A549 (cell line): ENCODE measurements at regions not wholly inside any gene's neighbourhood (a gene's known extent, or its start where the extent isn't known, plus 50 kb on each side); places are given as distances from the start of the nearest gene placed in this dataset.

Experiments
- ATAC-seq, 2 experiments: fragments of 200-7000 bp in 1 of 2; fragments of >200 bp in 1 of 2; cut with Nextera tagmentation in 1 of 2; cut with Tn5 transposase in 1 of 2; 3 replicates each; pipeline versions ENCODE4 v1.8.0 to v1.9.1; 2018 to 2020; ENCODE audit warnings: mild to moderate bottlenecking in 1 of 2, moderate library complexity in 1 of 2
- CTCF ChIA-PET: fragments of 300-600 bp; sonication (Branson Sonifier 250); formaldehyde crosslinking; extraction: SDS; loops from one replicate; lab custom pipeline; 2021; ENCODE audit warnings: antibody characterized with exemption, inconsistent platforms; lab: Yijun Ruan, JAX
- POLR2A ChIA-PET: fragments of 350-600 bp; formaldehyde crosslinking; extraction: SDS; loops from one replicate; lab custom pipeline; 2021; ENCODE audit warnings: antibody characterized with exemption, inconsistent platforms; lab: Yijun Ruan, JAX
- DNase-seq, 2 experiments: peaks; one replicate each; pipeline versions ENCODE4 v3.0.0 to v3.0.0-alpha.2; 2011 to 2016; ENCODE audit warnings: low read depth in 1 of 2, low spot score in 1 of 2
- FAIRE-seq: peaks from 2 replicates; lab custom pipeline; 2011; peaks lifted over from hg19 to GRCh38; lab: Jason Lieb, UNC
- H3K27ac ChIP-seq, 2 experiments: fragments of >200 bp; sonication (Bioruptor Twin); formaldehyde crosslinking; 3 replicates each; pipeline ENCODE4 v1.5.1; 2016 to 2017
- H3K4me1 ChIP-seq: fragments of >200 bp; sonication (Bioruptor Twin); formaldehyde crosslinking; 3 replicates; pipeline ENCODE4 v1.6.1; 2016
- H3K4me2 ChIP-seq: fragments of >200 bp; sonication (Bioruptor Twin); formaldehyde crosslinking; 3 replicates; pipeline ENCODE4 v1.6.1; 2016
- H3K4me3 ChIP-seq: fragments of >200 bp; sonication (Bioruptor Twin); formaldehyde crosslinking; 3 replicates; pipeline ENCODE4 v1.5.1; 2016
- H3K9me3 ChIP-seq: fragments of >200 bp; sonication (Bioruptor Twin); formaldehyde crosslinking; 3 replicates; pipeline ENCODE4 v1.6.1; 2016
- ATOH8 ChIP-seq: fragments of 250-450 bp; sonication (Bioruptor Pico); IDR thresholded peaks from 2 replicates; pipeline ENCODE4 v1.5.0; 2020; ENCODE audit warnings: low read depth, mild to moderate bottlenecking, moderate library complexity
- BCL3 ChIP-seq: fragments of >200 bp; sonication (Bioruptor Twin); formaldehyde crosslinking; IDR thresholded peaks from 3 replicates; pipeline ENCODE4 v1.6.1; 2016
- CHD2 ChIP-seq: fragments of 150-350 bp; IDR thresholded peaks from 2 replicates; pipeline ENCODE4 v1.6.1; 2014; ENCODE audit warnings: low read length; ENCODE audit not compliant: partially characterized antibody
- CTCF ChIP-seq: fragments of >200 bp; sonication (Bioruptor Twin); formaldehyde crosslinking; IDR thresholded peaks from 3 replicates; pipeline ENCODE4 v1.5.1; 2016
- EHF ChIP-seq: fragments of 250-450 bp; sonication (Bioruptor Pico); IDR thresholded peaks from 2 replicates; pipeline ENCODE4 v1.5.0; 2020; ENCODE audit warnings: mild to moderate bottlenecking
- EHMT2 ChIP-seq: fragments of 200-600 bp; sonication (generic); IDR thresholded peaks from 2 replicates; pipeline ENCODE4 v1.6.1; 2016; ENCODE audit warnings: antibody characterized with exemption, low read depth, mild to moderate bottlenecking, moderate library complexity
- FOXS1 ChIP-seq: fragments of 250-450 bp; sonication (Bioruptor Pico); IDR thresholded peaks from 2 replicates; pipeline ENCODE4 v1.5.0; 2020; ENCODE audit warnings: mild to moderate bottlenecking, moderate library complexity
- GATA3 ChIP-seq: IDR thresholded peaks from 2 replicates; pipeline ENCODE4 v1.6.1; 2012; ENCODE audit warnings: borderline replicate concordance
- HDAC2 ChIP-seq: fragments of 200-600 bp; sonication (generic); IDR thresholded peaks from 2 replicates; pipeline ENCODE4 v1.6.1; 2016
- HMGXB4 ChIP-seq: fragments of 250-450 bp; sonication (Bioruptor Pico); IDR thresholded peaks from 2 replicates; pipeline ENCODE4 v1.5.0; 2021; ENCODE audit warnings: mild to moderate bottlenecking, moderate library complexity, borderline replicate concordance
- HOXB5 ChIP-seq: fragments of 250-450 bp; sonication (Bioruptor Pico); IDR thresholded peaks from 2 replicates; pipeline ENCODE4 v1.5.0; 2020; ENCODE audit warnings: mild to moderate bottlenecking, moderate library complexity
- JUNB ChIP-seq: fragments of >200 bp; sonication (Bioruptor Twin); formaldehyde crosslinking; IDR thresholded peaks from 2 replicates; pipeline ENCODE4 v1.6.1; 2016
- KDM1A ChIP-seq: fragments of 200-600 bp; sonication (generic); IDR thresholded peaks from 2 replicates; pipeline ENCODE4 v1.6.1; 2016; ENCODE audit warnings: low read depth, mild to moderate bottlenecking
- KDM5A ChIP-seq: fragments of 200-600 bp; sonication (generic); IDR thresholded peaks from 2 replicates; pipeline ENCODE4 v1.6.1; 2016; ENCODE audit warnings: antibody characterized with exemption, mild to moderate bottlenecking
- MAX ChIP-seq: IDR thresholded peaks from 2 replicates; pipeline ENCODE4 v1.6.1; 2012
- NFE2L2 ChIP-seq: fragments of 150-350 bp; conservative IDR thresholded peaks from 2 replicates; pipeline ENCODE4 v1.6.1; 2014; ENCODE audit warnings: low read length
- RAD21 ChIP-seq, 2 experiments: fragments of >200 bp in 1 of 2; sonication (Bioruptor Twin) in 1 of 2; formaldehyde crosslinking in 1 of 2; IDR thresholded peaks in 1 of 2; conservative IDR thresholded peaks in 1 of 2; 2 replicates in 1 of 2; 3 replicates in 1 of 2; pipeline ENCODE4 v1.6.1; 2012 to 2018; ENCODE audit warnings: inconsistent platforms in 1 of 2
- RCOR1 ChIP-seq: fragments of 150-350 bp; IDR thresholded peaks from 2 replicates; pipeline ENCODE4 v1.6.1; 2014; ENCODE audit warnings: antibody characterized with exemption, low read length, low read depth
- REST ChIP-seq: fragments of 200-600 bp; sonication (generic); IDR thresholded peaks from 2 replicates; pipeline ENCODE4 v1.6.1; 2016; ENCODE audit warnings: antibody characterized with exemption, mild to moderate bottlenecking, moderate library complexity
- RFX5 ChIP-seq: fragments of 450-650 bp; IDR thresholded peaks from 2 replicates; pipeline ENCODE4 v1.7.1; 2014; ENCODE audit warnings: antibody characterized with exemption, mild to moderate bottlenecking, moderate library complexity
- RNF2 ChIP-seq: fragments of 200-600 bp; sonication (generic); IDR thresholded peaks from 2 replicates; pipeline ENCODE4 v1.6.1; 2016; ENCODE audit warnings: low read depth, mild to moderate bottlenecking, antibody characterized with exemption, moderate library complexity, borderline replicate concordance
- TFCP2L1 ChIP-seq: fragments of 250-450 bp; sonication (Bioruptor Pico); IDR thresholded peaks from 2 replicates; pipeline ENCODE4 v1.5.0; 2021; ENCODE audit warnings: mild to moderate bottlenecking
- USF2 ChIP-seq: fragments of 450-650 bp; IDR thresholded peaks from 2 replicates; pipeline ENCODE4 v1.6.1; 2014; ENCODE audit warnings: antibody characterized with exemption
- WGBS: methylation state at CpG from one replicate; pipeline ENCODE4 v1.1.6; 2017; ENCODE audit errors: missing lambda C conversion rate; 5-methylcytosine and 5-hydroxymethylcytosine counted together

- TF ChIP-seq MAX (no peak), FOXS1 (CRISPR knock-in tag) (no peak), HMGXB4 (CRISPR knock-in tag) (no peak), KDM5A (no peak), RNF2 (no peak), JUNB (no peak), TFCP2L1 (no peak), HOXB5 (CRISPR knock-in tag) (no peak), CTCF (no peak), EHMT2 (no peak), KDM1A (no peak), EHF (CRISPR knock-in tag) (no peak), GATA3 (no peak), RFX5 (no peak), REST (no peak), ATOH8 (CRISPR knock-in tag) (no peak), RCOR1 (no peak), HDAC2 (no peak)
- Histone ChIP-seq H3K4me2 (no peak overlapping the region), H3K9me3 (no peaks in the 10 kb centered on the region), H3K27ac (no peak overlapping the region), H3K4me3 (no peak overlapping the region), H3K4me1 (no peaks in the 10 kb centered on the region)
- FAIRE-seq (no peak), ATAC-seq (no peak), DNase-seq (no peak)
- ChIA-PET CTCF (interaction anchor here (1.4 kb wide), 1 partner anchor 35 kb away, joined by 4 read pairs; no protein-coding TSS in a partner anchor), POLR2A (no interaction called here)
- WGBS = 96% methylated on average over 1 of the region's 1 CpG
Measured at GRCh38 chr11:28491431-28491830, 383.2 kb downstream of the METTL15 start.

GRCh38 chr11:28490773-28491382, 382.7 kb downstream of the METTL15 start:
- ATAC-seq (no peak), DNase-seq (no peak), FAIRE-seq (no peak)
- Histone ChIP-seq H3K27ac (no peak overlapping the region), H3K4me1 (no peaks in the 10 kb centered on the region), H3K4me2 (no peak overlapping the region), H3K4me3 (no peak overlapping the region), H3K9me3 (no peaks in the 10 kb centered on the region)
- ChIA-PET CTCF (interaction anchor here (1.4 kb wide), 1 partner anchor 36 kb away, joined by 4 read pairs; no protein-coding TSS in a partner anchor), POLR2A (no interaction called here)
- no peak for TF ChIP-seq CHD2
- TF ChIP-seq RAD21 (conservative IDR thresholded peaks at IDR 0.05 in 1 of 2, IDR thresholded peaks at IDR 0.05 in 1 of 2) = no peak
- TF ChIP-seq ATOH8 (CRISPR knock-in tag) = no peak
- TF ChIP-seq CTCF = no peak
- TF ChIP-seq NFE2L2 = no peak
- TF ChIP-seq USF2 = no peak
- no peak for TF ChIP-seq BCL3
